ENCODE measurements at regions not wholly inside any gene's neighbourhood (a gene's known extent, or its start where the extent isn't known, plus 50 kb on each side); places are given as distances from the start of the nearest gene placed in this dataset. TPM values are rescaled to one million over a fixed set of nuclear protein-coding genes. Genes with fewer than 3 reads are reported as not detected.

GRCh38 chr14:50057331-50057730, 59.0 kb downstream of the VCPKMT start:
- H3K36me3 ChIP-seq (replicated peaks in 1 of 2; ENCODE audit: insufficient read depth in 1 of 2, low read depth in 2 of 2) = no peaks in the 10 kb centered on the region
- H3K4me1 ChIP-seq = peaks cover 22% of the 10 kb centered on the region
- WGBS, 2 donors = 75 to 76% methylated on average over 5 of the region's 5 CpGs
- H3K9me3 ChIP-seq = no peaks in the 10 kb centered on the region
- ATAC-seq (no peak), DNase-seq (no peak)
- no peak overlapping the region for H3K4me3 ChIP-seq
- no peaks in the 10 kb centered on the region for H3K27me3 ChIP-seq
- intact Hi-C loops (cut with DNase I) = no loop called here
- H3K27ac ChIP-seq = no peak overlapping the region
- TF ChIP-seq CTCF (IDR thresholded peaks at IDR 0.05) (no peak), POLR2A (IDR thresholded peaks at IDR 0.05) (no peak)

GRCh38 chr14:50058113-50058512, 58.3 kb downstream of the VCPKMT start:
- DNase-seq (no peak), ATAC-seq (no peak)
- no peak for TF ChIP-seq CTCF (IDR thresholded peaks at IDR 0.05)
- TF ChIP-seq POLR2A (IDR thresholded peaks at IDR 0.05) = no peak
- peaks cover 29% of the 10 kb centered on the region for H3K4me1 ChIP-seq
- no peak overlapping the region for H3K4me3 ChIP-seq
- H3K27me3 ChIP-seq = no peaks in the 10 kb centered on the region
- intact Hi-C loops (cut with DNase I) = no loop called here
- WGBS, 2 donors = 90 to 96% methylated on average over 1 of the region's 1 CpG
- H3K36me3 ChIP-seq (replicated peaks in 1 of 2; ENCODE audit: insufficient read depth in 1 of 2, low read depth in 2 of 2) = no peaks in the 10 kb centered on the region
- no peak overlapping the region for H3K27ac ChIP-seq
- no peaks in the 10 kb centered on the region for H3K9me3 ChIP-seq

Small RNA genes in the stretch of these regions (microRNA-seq; reads per million reads assigned to microRNA genes)
- 0 reads per million in 2 donors for gene MIR6076 (ENCODE audit: borderline number of aligned reads in 2 of 2, borderline replicate concordance in 2 of 2)

Small RNA genes in the stretch of these regions (small RNA-seq; reads per million reads assigned to genes)
- not detected for gene MIR6076

Measured in body of pancreas (tissue), 4 donors.